Hindlimb muscle (tissue), 1 donor: ENCODE measurements at regions not wholly inside any gene's neighbourhood (a gene's known extent, or its start where the extent isn't known, plus 50 kb on each side); places are given as distances from the start of the nearest gene placed in this dataset.
"Not testable (repeated sequence)": the region's sequence is repeated elsewhere in the genome, so short reads cannot be mapped to it uniquely, and the experiment has no call there.

Experiments
- DNase-seq: peaks from one replicate; pipeline ENCODE4 v3.0.0-alpha.2; 2013

GRCh38 chr5:127216143-127216542 is 74.5 kb upstream of the MEGF10 start:
- DNase-seq, result no peak

GRCh38 chr5:127216898-127217675 is 73.5 kb upstream of the MEGF10 start:
- no peak for DNase-seq

GRCh38 chr5:127221936-127222335 is 68.7 kb upstream of the MEGF10 start:
- not testable (repeated sequence) for DNase-seq

- DNase-seq, result not testable (repeated sequence)
Observed at GRCh38 chr5:127222571-127223156, 67.9 kb upstream of the MEGF10 start.

- DNase-seq, result no peak
Observed at GRCh38 chr5:127223256-127223974, 67.2 kb upstream of the MEGF10 start.

- DNase-seq, result no peak
Observed at GRCh38 chr5:127227881-127228280, 62.7 kb upstream of the MEGF10 start.

- peak; percentile 14 for DNase-seq
Observed at GRCh38 chr5:127228540-127229184, 61.9 kb upstream of the MEGF10 start.

GRCh38 chr5:127229185-127229889 is 61.3 kb upstream of the MEGF10 start:
- peak; percentile 37 for DNase-seq

GRCh38 chr5:127231118-127231517 is 59.5 kb upstream of the MEGF10 start:
- DNase-seq, result no peak

- no peak for DNase-seq
Observed at GRCh38 chr5:127233590-127233989, 57.0 kb upstream of the MEGF10 start.

- DNase-seq, result no peak
Observed at GRCh38 chr5:127235136-127235535, 55.5 kb upstream of the MEGF10 start.

- DNase-seq, result no peak
Observed at GRCh38 chr5:127236254-127236653, 54.3 kb upstream of the MEGF10 start.
